Stimulated activated CD8-positive, alpha-beta memory T cell treated with anti-CD3 and anti-CD28 coated beads, Interleukin-7, amount 100 ng/mL, for 4 hours (primary cell): ENCODE measurements at regions not wholly inside any gene's neighbourhood (a gene's known extent, or its start where the extent isn't known, plus 50 kb on each side); places are given as distances from the start of the nearest gene placed in this dataset.

ENCODE experiments used
- DNase-seq, 2 donors: peaks; one replicate each; pipeline ENCODE4 v3.0.0-alpha.2; 2020; ENCODE audit warnings: low read depth in 2 of 2

DNA sequence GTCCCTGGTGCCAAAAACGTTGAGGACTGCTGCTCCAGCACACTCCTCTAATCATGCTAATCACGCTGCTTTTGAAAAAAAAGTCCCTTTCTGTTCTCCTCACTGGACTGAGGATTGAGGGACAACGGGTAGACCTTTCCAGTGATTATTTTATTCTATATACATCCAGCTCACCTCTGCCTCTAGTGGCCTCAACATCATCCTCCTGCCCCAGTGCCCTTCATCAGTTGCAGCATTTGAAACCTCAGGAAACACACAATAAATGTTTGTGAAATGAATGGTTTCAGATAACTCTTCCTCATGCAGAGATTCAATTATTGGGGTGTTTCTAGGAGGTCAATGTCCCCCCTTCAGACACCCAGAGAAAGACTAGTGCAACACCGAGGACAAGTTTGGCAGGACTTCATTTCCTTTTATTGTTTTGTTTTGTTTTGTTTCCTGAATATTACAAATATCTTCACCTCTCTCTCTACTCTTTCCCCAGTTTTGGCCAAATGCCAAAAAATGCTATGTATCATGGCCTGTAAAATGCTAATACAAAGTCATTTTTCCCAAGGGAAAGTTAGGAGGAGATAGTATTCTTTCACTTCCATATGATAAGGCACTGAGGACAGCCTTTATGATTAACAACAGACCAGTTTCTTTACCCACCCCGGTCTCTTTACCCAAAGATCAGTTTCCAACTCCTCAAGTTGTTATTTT is 460.1 kb upstream of the SLIT2 start:
- no peak for DNase-seq

GRCh38 chr4:19786616-19787015 is 465.1 kb upstream of the SLIT2 start:
- DNase-seq: no peak

DNA sequence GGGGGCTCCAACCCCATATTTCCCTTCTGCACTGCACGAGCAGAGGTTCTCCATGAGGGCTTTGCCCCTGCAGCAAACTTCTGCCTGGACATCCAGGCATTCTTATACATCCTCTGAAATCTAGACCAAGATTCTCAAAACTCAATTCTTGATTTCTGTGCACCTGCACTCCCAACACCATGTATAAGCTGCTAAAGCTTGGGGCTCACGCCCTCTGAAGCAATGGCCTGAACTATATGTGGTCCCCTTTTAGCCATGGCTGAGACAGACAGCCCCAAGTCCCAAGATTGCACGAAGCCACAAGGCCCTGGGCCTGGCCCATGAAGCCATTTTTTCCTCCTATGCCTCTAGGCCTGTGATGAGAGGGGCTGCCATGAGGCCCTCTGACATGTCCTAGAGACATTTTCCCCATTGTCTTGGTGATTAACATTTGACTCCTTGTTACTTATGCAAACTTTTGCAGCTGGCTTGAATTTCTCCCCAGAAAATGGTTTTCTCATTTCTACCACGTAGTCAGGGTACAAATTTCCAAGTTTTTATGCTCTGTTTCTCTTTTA is 468.0 kb upstream of the SLIT2 start:
- DNase-seq: no peak

GRCh38 chr4:19780871-19781270 is 470.8 kb upstream of the SLIT2 start:
- DNase-seq: no peak

GRCh38 chr4:19776929-19777328 is 474.8 kb upstream of the SLIT2 start:
- no peak for DNase-seq

- DNase-seq: no peak
Observed at GRCh38 chr4:19776021-19776459, 475.7 kb upstream of the SLIT2 start.

DNA sequence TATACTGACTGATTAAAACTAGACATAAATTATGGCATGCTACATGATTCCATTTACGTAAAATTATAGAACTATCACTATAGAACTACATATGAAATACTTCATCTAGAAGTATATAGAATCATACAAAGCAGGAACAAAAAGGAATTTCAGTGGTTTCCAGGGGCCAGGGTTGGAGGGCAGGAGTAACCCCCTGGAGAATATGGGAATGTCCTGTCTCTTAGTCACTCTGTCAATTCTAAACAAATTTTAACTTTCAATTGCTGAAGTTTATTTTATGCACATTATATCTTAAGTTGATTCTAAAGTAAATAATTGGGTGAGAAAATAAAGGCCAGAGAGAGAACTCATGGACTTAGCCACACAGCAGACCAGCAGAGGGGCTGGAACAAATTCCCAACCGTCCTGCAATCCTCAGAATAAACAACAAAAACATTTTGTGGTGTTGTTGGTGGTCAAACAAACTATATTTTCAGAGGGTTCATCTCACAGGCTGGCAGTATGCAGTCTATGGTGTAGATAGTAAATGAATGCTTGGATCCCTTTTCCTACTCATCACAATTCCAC is 476.9 kb upstream of the SLIT2 start:
- DNase-seq: no peak

DNA sequence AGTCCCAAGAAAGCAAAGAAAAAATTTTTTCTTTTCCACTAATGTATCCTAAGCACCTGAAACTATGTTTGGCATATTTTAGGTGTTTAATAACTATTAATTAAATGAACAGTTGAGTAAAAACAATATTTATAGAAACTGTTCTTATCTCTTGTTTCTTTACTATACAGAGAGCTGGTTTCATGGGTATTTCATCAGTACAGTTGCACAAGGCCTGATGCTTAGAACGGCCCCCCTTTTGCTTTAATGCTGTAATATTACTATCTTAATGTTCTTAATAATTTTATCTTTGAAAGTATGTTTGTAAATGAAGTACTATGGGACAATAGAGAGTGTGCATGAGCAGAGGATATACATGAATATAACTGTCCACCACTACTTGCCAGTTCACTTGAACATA is 479.1 kb upstream of the SLIT2 start:
- no peak for DNase-seq

DNA sequence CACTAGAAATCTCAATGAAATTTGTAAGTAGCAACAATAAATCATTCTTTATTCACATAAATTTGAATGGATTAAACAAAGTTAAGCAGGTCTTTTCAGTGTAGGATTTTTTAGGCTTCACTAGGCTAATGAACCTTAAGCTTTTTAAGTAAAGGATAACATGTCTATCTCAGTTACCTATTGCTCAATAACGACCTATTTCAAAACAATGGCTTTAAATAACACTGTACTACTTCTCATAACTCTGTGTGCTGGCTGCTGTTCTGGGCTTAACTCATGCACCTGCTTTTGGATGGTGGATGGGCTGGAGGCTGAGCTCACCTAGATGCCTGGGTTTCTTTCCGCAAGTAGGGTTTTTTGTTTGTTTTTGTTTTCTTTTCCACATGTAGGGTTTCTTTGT is 495.0 kb upstream of the SLIT2 start:
- no peak for DNase-seq

DNA sequence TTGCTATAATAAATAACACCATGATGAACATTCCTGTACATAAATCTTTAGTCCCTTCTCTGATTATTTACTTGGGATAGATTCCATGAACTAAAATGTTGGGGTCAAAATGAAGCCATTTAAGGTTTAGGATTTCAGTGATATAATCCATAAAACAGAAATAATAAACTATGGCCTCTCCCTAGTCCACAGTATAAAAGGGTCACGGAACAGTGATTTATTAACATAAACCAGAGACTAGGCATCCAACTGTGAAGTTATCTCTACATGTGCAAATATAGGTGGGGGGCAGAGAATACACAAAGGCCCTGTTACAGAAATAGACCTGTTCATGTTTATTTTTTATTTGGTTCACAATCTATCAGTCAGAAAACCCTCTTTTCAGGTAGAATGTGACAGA is 499.1 kb upstream of the SLIT2 start:
- no peak for DNase-seq

DNA sequence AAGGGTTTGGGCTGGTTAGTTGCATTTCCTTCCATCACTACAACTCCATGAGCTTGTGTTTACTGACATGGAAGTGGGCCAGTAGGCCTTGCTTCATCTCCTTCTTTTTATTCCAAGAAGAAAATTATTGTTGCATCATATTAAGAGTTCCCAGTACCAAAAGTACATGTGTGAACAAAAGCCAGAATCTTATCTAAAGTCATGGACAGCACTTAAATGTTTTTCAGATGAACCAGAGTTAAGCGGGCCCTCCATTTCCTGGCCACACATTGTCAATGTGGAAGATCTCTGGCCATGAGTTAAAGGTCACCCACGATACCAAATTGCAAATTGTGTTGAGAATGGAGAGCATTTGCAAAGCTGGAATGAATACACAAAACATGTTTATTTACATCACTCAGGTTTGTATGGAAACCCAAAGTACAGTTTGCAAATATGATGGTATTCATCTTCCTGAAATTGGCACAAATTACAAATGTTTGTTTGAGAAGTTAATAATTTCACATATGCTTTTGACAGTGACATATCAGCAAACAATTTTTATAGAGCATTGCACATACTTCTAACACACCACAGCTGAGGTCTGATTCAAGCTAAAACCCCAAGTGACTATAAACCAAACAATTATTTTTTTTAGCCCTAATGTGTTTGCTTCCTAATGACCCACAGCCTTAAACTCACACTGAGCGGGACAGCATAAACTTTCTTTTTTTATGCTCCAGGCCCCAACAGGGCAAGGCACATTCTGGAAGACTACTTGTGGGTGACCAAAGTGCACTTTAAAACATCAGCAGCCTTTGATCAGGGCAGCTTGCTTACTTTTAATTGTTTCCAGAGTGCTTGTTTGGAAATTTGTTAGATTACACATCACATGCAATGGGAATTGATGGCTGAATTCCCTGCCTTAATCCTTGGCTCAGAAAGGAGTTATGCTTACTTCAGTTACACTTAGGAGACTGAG is 502.9 kb upstream of the SLIT2 start:
- DNase-seq: no peak

DNA sequence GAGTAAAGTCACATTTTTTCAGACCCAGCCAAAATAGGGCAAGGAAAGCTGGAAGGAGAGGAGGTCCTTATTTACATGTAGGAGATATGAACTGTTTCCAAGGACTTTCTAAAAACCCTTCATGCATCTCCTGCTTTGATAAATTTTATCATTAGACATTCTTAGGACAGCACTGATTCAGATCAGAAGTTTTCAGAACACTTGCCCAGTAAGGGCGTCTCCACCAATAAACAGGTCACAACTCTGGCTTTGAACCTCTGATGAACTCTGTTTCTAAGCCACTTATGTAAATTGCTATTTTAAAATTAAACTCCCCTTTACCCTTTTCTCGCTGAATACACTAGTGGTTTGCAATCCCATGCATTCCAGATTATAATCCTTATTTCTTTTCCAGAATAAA is 505.3 kb upstream of the SLIT2 start:
- no peak for DNase-seq

GRCh38 chr4:19743115-19743638 is 508.5 kb upstream of the SLIT2 start:
- no peak for DNase-seq

DNA sequence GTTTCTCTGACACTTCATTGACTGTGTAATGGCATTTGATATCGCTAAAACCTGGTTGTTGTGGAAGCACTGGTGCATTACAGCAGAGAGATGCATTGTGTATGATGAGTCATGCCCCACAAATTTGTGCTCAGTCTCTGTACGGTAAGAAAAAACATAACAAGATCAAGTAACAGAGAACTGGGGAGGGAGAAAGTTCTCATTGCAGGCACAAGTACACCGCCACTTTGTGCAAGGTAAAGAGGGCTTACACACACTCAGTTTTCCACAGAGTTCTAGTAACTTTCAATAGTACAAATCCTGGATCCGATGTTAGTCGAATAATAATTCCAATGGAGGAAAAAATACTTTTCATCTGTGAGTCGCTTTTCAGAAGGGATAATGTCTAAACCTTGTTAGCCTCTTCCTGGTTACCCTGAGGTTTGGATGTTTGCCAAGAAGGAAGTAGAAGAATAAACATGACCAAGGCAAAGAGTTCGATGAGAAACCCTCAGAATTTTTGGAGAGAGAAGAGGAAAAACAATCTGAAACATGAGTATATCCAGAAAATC is 512.5 kb upstream of the SLIT2 start:
- DNase-seq: no peak

GRCh38 chr4:19736968-19737756 is 514.5 kb upstream of the SLIT2 start:
- no peak for DNase-seq

GRCh38 chr4:19735012-19735411 is 516.7 kb upstream of the SLIT2 start:
- DNase-seq: no peak

DNA sequence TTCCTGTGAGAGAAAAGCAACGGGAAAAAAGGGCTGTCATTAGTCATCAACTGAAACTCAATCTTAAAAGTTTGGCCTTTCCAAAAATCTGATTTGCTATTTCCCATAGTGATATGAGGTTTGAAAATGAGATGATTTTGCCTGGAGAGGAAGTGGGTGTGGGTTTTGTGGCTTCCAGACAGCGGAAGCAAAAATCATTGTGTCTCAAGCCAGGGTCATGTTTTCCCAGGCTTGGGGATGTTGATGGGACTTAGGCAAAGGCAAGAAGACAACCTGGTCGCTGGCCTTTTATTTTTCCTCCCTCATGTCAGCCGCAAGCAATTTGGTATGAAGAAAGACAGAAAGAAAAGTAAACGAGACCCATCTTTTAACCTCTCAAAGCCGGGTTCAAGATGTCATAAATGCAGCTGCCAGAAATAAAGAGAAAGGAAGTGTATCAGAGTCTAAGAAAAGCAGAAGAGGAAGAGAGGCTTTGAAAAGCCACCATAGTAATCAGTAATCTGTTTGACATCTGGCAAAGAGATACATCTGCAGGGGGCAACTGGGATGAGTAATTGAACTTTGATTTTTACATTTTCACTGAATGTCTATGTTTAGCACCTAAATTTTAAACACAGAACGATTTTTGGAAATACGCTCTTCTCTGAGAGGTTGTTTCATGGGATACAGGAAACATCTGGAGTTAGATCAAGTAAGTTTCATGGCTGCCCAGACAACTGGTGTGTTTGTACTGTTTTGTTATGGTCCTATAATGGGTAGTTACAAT is 521.6 kb upstream of the SLIT2 start:
- DNase-seq: no peak

DNA sequence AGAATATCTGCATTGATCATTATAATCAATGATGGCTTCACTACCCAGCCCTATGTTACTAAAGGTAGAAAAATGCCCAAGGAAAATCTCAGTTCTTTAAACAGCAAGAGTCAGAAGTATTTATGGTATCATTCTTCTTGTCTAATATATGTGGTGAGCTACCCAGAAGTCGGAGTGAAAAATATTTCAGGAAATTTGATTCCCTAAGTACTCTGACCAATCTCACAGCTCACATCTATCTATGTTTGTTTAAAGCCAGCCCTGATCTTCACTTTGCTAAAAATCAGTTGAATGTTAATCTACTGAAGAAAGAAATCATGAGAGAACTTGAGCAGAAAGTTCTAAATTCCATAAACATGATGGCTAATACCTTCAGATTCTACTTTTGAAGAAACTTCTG is 522.9 kb upstream of the SLIT2 start:
- no peak for DNase-seq

- no peak for DNase-seq
Observed at GRCh38 chr4:19727141-19727540, 524.6 kb upstream of the SLIT2 start.

DNA sequence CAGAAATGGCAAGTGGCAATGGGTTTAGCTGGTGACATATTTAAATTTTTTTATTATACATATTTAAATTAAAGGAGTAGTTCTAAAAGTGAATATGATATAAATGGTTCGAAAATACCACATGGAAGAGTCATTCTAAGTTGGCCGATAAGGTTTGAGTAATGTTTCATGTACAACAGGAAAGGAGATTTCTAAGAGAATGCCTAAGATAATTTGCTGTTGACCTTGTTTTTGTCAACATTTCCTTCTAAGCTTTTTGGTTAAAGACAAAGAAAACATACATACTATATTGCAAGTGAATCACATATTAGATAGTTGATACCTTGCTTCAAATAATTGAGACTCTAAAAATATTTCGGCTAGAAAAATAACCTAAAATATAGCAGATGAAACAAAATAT is 526.6 kb upstream of the SLIT2 start:
- DNase-seq: no peak
